Endothelial cell (in vitro differentiated cells): ENCODE measurements at regions not wholly inside any gene's neighbourhood (a gene's known extent, or its start where the extent isn't known, plus 50 kb on each side); places are given as distances from the start of the nearest gene placed in this dataset.

Experiments used
- DNase-seq: peaks from one replicate; pipeline ENCODE4 v3.0.0; 2021; ENCODE audit warnings: low spot score
- H3K27ac Mint-ChIP-seq: one replicate; pipeline ENCODE4 v1.8.0; 2021; ENCODE audit warnings: mixed read lengths, inconsistent platforms; ENCODE audit not compliant: unreplicated experiment
- H3K27me3 Mint-ChIP-seq: one replicate; pipeline ENCODE4 v1.8.0; 2021; ENCODE audit warnings: mild to moderate bottlenecking, moderate library complexity, mixed read lengths, inconsistent platforms; ENCODE audit not compliant: unreplicated experiment
- H3K36me3 Mint-ChIP-seq: one replicate; pipeline ENCODE4 v1.8.0; 2021; ENCODE audit warnings: mild to moderate bottlenecking, low read depth, mixed read lengths, inconsistent platforms; ENCODE audit not compliant: unreplicated experiment
- H3K4me1 Mint-ChIP-seq: one replicate; pipeline ENCODE4 v1.8.0; 2021; ENCODE audit warnings: mild to moderate bottlenecking, mixed read lengths, inconsistent platforms; ENCODE audit not compliant: unreplicated experiment
- H3K4me3 Mint-ChIP-seq: one replicate; pipeline ENCODE4 v1.8.0; 2021; ENCODE audit warnings: mild to moderate bottlenecking, mixed read lengths, inconsistent platforms; ENCODE audit not compliant: unreplicated experiment
- H3K9me3 Mint-ChIP-seq: one replicate; pipeline ENCODE4 v1.8.0; 2021; ENCODE audit warnings: mixed read lengths, inconsistent platforms; ENCODE audit not compliant: unreplicated experiment
- CTCF ChIP-seq: fragments of 200-600 bp; sonication (generic); IDR thresholded peaks from one replicate; pipeline ENCODE4 v1.5.0; 2021; ENCODE audit warnings: antibody characterized with exemption; ENCODE audit not compliant: unreplicated experiment

- no peak overlapping the region for H3K4me3 Mint-ChIP-seq
- H3K27me3 Mint-ChIP-seq, result peaks cover 1% of the 10 kb centered on the region
- no peak for TF ChIP-seq CTCF
- H3K36me3 Mint-ChIP-seq, result no peaks in the 10 kb centered on the region
- H3K9me3 Mint-ChIP-seq, result no peaks in the 10 kb centered on the region
- peaks cover 7% of the 10 kb centered on the region for H3K4me1 Mint-ChIP-seq
- no peak for DNase-seq
- no peak overlapping the region for H3K27ac Mint-ChIP-seq
These were observed 828.6 kb upstream of the NR2F2 start for GRCh38 chr15:95501865-95502264.

GRCh38 chr15:95503107-95503506, 827.4 kb upstream of the NR2F2 start:
- Mint-ChIP-seq H3K9me3 (no peaks in the 10 kb centered on the region), H3K4me1 (peaks cover 7% of the 10 kb centered on the region), H3K36me3 (no peaks in the 10 kb centered on the region), H3K4me3 (no peak overlapping the region), H3K27me3 (peaks cover 1% of the 10 kb centered on the region), H3K27ac (no peak overlapping the region)
- TF ChIP-seq CTCF, result no peak
- no peak for DNase-seq

GRCh38 chr15:95503640-95504225, 826.8 kb upstream of the NR2F2 start:
- no peaks in the 10 kb centered on the region for H3K9me3 Mint-ChIP-seq
- H3K36me3 Mint-ChIP-seq, result no peaks in the 10 kb centered on the region
- peaks cover 7% of the 10 kb centered on the region for H3K4me1 Mint-ChIP-seq
- peaks cover 1% of the 10 kb centered on the region for H3K27me3 Mint-ChIP-seq
- TF ChIP-seq CTCF, result no peak
- DNase-seq, result no peak
- no peak overlapping the region for H3K27ac Mint-ChIP-seq
- no peak overlapping the region for H3K4me3 Mint-ChIP-seq

GRCh38 chr15:95511671-95512070, 818.8 kb upstream of the NR2F2 start:
- TF ChIP-seq CTCF, result no peak
- H3K4me1 Mint-ChIP-seq, result no peaks in the 10 kb centered on the region
- no peaks in the 10 kb centered on the region for H3K27me3 Mint-ChIP-seq
- H3K27ac Mint-ChIP-seq, result no peak overlapping the region
- no peak for DNase-seq
- no peaks in the 10 kb centered on the region for H3K9me3 Mint-ChIP-seq
- no peaks in the 10 kb centered on the region for H3K36me3 Mint-ChIP-seq
- no peak overlapping the region for H3K4me3 Mint-ChIP-seq

- Mint-ChIP-seq H3K4me1 (no peaks in the 10 kb centered on the region), H3K9me3 (no peaks in the 10 kb centered on the region)
- TF ChIP-seq CTCF, result no peak
These were observed 817.6 kb upstream of the NR2F2 start for GRCh38 chr15:95512906-95513305.

More at GRCh38 chr15:95512906-95513305, 817.6 kb upstream of the NR2F2 start:
- DNase-seq, result no peak
- H3K4me3 Mint-ChIP-seq, result no peak overlapping the region
- H3K36me3 Mint-ChIP-seq, result no peaks in the 10 kb centered on the region
- no peaks in the 10 kb centered on the region for H3K27me3 Mint-ChIP-seq
- no peak overlapping the region for H3K27ac Mint-ChIP-seq
